K562 (cell line): ENCODE measurements at regions not wholly inside any gene's neighbourhood (a gene's known extent, or its start where the extent isn't known, plus 50 kb on each side); places are given as distances from the start of the nearest gene placed in this dataset.

Source experiments
- IFI16 ChIP-seq: fragments of 250-450 bp; sonication (Bioruptor Pico); IDR thresholded peaks from 2 replicates; pipeline ENCODE4 v2.1.2; 2022; ENCODE audit warnings: mild to moderate bottlenecking, inconsistent platforms
- ZBTB40 ChIP-seq, 2 experiments: fragments of 450-650 bp in 1 of 2; sonication (generic) in 1 of 2; formaldehyde crosslinking in 1 of 2; IDR thresholded peaks; 2 replicates each; pipeline versions ENCODE4 v1.7.1 to v1.9.0; 2016 to 2022; ENCODE audit warnings: inconsistent platforms in 1 of 2, mild to moderate bottlenecking in 1 of 2, missing genetic modification reagents in 1 of 2

GRCh38 chr4:57249083-57249482 is 138.9 kb upstream of the IGFBP7 start (continued):
- no peak for TF ChIP-seq ZBTB40 (IDR thresholded peaks at IDR 0.05)
- no peak for TF ChIP-seq ZBTB40 (CRISPR knock-in tag; IDR thresholded peaks at IDR 0.05)
- no peak for TF ChIP-seq IFI16 (CRISPR knock-in tag)
